ENCODE measurements at regions not wholly inside any gene's neighbourhood (a gene's known extent, or its start where the extent isn't known, plus 50 kb on each side); places are given as distances from the start of the nearest gene placed in this dataset.

GRCh38 chr7:91685544-91685943 lies 195.0 kb downstream of the MTERF1 start:
- TF ChIP-seq POLR2A (IDR thresholded peaks at IDR 0.05) (no peak), CTCF (IDR thresholded peaks at IDR 0.05) (no peak), POLR2AphosphoS5 (IDR thresholded peaks at IDR 0.05) (no peak)
